Subcutaneous abdominal adipose tissue (tissue), 5 donors: ENCODE measurements at regions not wholly inside any gene's neighbourhood (a gene's known extent, or its start where the extent isn't known, plus 50 kb on each side); places are given as distances from the start of the nearest gene placed in this dataset.

Experiments
- H3K27ac ChIP-seq: one replicate; pipeline ENCODE4 v1.7.0; 2013; ENCODE audit warnings: low read depth, mild to moderate bottlenecking, inconsistent platforms, low read length, moderate library complexity
- H3K27me3 ChIP-seq, 5 donors: one replicate each; pipeline ENCODE4 v1.7.0; 2013; ENCODE audit warnings: low read length in 5 of 5, inconsistent platforms in 1 of 5; ENCODE audit not compliant: control insufficient read depth in 5 of 5, insufficient read depth in 4 of 5
- H3K36me3 ChIP-seq, 5 donors: one replicate each; pipeline ENCODE4 v1.7.0; 2013; ENCODE audit warnings: low read length in 5 of 5; ENCODE audit not compliant: control insufficient read depth in 5 of 5, insufficient read depth in 5 of 5
- H3K4me1 ChIP-seq, 5 donors: one replicate each; pipeline ENCODE4 v1.7.0; 2013; ENCODE audit warnings: low read length in 5 of 5, mild to moderate bottlenecking in 3 of 5, moderate library complexity in 1 of 5; ENCODE audit not compliant: control insufficient read depth in 5 of 5, insufficient read depth in 5 of 5
- H3K4me3 ChIP-seq, 5 donors: one replicate each; pipeline ENCODE4 v1.7.0; 2013; ENCODE audit warnings: low read length in 5 of 5, low read depth in 1 of 5
- H3K9ac ChIP-seq, 5 donors: one replicate each; pipeline ENCODE4 v1.7.0; 2013; ENCODE audit warnings: low read length in 5 of 5, mild to moderate bottlenecking in 4 of 5, moderate library complexity in 3 of 5
- H3K9me3 ChIP-seq, 5 donors: one replicate each; pipeline ENCODE4 v1.7.0; 2013; ENCODE audit warnings: low read length in 5 of 5; ENCODE audit not compliant: control insufficient read depth in 5 of 5
- donor health status: healthy.
- donor health status: healthy.
- donor health status: healthy.
- donor health status: healthy.
- donor health status: healthy.

DNA sequence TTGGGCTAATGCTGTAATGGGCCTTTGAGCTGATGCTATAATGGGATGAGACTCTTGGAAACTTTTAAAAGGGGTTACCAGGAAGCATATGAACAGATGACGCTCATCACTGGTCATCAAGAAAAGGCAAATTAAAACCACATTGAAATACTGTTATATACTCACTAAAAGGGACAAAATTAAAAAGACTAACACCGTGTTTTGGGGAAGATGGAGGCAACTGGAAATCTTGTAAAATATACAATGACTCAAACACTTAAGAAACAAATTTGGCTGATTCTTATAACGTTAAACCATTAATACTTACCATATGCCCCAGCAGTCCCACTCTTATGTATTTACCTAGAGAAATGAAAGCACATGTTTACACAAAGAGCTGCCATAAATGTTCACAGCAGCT is 207.2 kb upstream of the GPRIN3 start:
- Histone ChIP-seq H3K27ac (no peak overlapping the region), H3K9ac (no peak overlapping the region), H3K36me3 (no peaks in the 10 kb centered on the region), H3K4me3 (no peak overlapping the region), H3K4me1 (peaks cover 0 to 3% (median 0%) of the 10 kb centered on the region in 5 donors), H3K9me3 (no peaks in the 10 kb centered on the region), H3K27me3 (no peaks in the 10 kb centered on the region)

DNA sequence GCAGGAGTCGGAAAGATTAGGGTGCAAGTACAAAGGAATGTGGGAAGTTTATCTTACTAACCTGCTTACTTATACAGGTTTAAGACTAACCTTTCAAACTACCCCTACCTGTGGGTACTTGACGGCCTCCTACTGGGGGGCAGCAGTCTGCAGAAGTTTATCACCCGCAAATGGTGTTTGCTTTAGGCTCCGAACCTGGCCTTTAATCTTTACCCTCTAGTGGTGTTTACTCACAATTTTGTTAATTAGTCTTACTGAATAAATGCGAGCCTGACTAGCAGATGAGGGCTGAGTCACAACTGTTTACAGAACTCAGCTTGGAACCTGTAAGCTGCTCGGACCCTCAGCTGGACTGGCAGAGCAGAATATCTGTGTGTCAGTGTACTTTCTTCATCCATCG is 204.2 kb upstream of the GPRIN3 start:
- no peaks in the 10 kb centered on the region for H3K36me3 ChIP-seq
- H3K27ac ChIP-seq = no peak overlapping the region
- no peaks in the 10 kb centered on the region for H3K27me3 ChIP-seq
- peaks cover 0 to 3% (median 0%) of the 10 kb centered on the region in 5 donors for H3K4me1 ChIP-seq
- no peak overlapping the region for H3K4me3 ChIP-seq
- no peaks in the 10 kb centered on the region for H3K9me3 ChIP-seq
- no peak overlapping the region for H3K9ac ChIP-seq

DNA sequence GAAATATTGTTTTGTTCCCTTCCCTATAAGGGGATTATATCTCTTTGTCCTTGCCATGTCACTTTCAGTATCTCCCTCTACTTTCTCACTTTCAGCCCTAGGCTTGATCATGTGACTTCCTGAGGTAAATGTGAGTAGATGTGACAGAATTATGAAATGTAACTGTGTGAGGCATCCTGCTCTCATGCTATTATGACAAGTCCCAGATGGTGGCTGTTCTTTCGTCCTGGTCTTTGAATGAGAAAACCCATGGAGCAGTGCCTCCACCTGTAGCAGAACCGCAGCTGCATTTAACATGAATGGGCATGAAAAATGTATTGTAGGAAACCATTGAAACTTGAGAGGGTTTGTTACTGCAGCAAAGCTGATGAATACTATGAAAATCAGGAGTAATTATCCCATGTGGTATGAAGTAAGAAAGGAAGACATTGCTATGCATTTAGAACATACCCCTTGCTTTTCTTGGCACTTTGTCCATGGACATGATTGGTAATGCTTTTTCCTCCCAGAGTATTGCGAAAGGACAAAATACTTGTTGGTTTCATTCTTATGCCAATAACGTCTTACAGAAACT is 202.2 kb upstream of the GPRIN3 start:
- no peak overlapping the region for H3K9ac ChIP-seq
- H3K9me3 ChIP-seq = no peaks in the 10 kb centered on the region
- H3K27me3 ChIP-seq = no peaks in the 10 kb centered on the region
- no peak overlapping the region for H3K4me3 ChIP-seq
- H3K36me3 ChIP-seq = no peaks in the 10 kb centered on the region
- peaks cover 0 to 3% (median 0%) of the 10 kb centered on the region in 5 donors for H3K4me1 ChIP-seq
- H3K27ac ChIP-seq = no peak overlapping the region

- Histone ChIP-seq H3K36me3 (no peaks in the 10 kb centered on the region), H3K27me3 (no peaks in the 10 kb centered on the region), H3K9ac (no peak overlapping the region), H3K4me3 (no peak overlapping the region), H3K4me1 (peaks cover 0 to 3% (median 0%) of the 10 kb centered on the region in 5 donors), H3K9me3 (no peaks in the 10 kb centered on the region), H3K27ac (no peak overlapping the region)
Observed at GRCh38 chr4:89506866-89507491, 199.4 kb upstream of the GPRIN3 start.

DNA sequence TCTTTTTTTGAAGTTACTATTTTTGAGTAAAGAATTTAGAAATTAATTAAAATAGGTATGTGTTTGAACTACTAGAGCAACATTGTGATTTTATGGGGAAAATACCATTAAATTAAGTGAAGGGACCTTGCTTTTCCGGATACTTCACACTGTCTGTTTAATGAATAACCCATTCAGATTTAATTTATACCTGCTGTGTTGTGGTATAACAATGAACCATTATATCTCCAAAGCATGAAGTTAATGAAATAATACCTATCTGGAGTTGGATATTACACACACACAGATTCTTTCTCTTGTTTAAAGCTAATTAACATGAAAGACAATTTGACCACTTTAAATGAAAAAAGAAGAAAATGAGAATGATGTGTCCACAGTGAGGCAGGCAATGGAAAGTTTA is 195.0 kb upstream of the GPRIN3 start:
- H3K9ac ChIP-seq = no peak overlapping the region
- H3K4me3 ChIP-seq = no peak overlapping the region
- no peaks in the 10 kb centered on the region for H3K4me1 ChIP-seq
- H3K27me3 ChIP-seq = no peaks in the 10 kb centered on the region
- H3K27ac ChIP-seq = no peak overlapping the region
- H3K36me3 ChIP-seq = no peaks in the 10 kb centered on the region
- H3K9me3 ChIP-seq = no peaks in the 10 kb centered on the region

- H3K27me3 ChIP-seq = no peaks in the 10 kb centered on the region
Observed at GRCh38 chr4:89497517-89498308, 190.1 kb upstream of the GPRIN3 start.

GRCh38 chr4:89496851-89497250 is 189.3 kb upstream of the GPRIN3 start:
- no peak overlapping the region for H3K9ac ChIP-seq
- no peak overlapping the region for H3K4me3 ChIP-seq
- no peaks in the 10 kb centered on the region for H3K9me3 ChIP-seq
- H3K4me1 ChIP-seq = no peaks in the 10 kb centered on the region
- no peaks in the 10 kb centered on the region for H3K36me3 ChIP-seq
- H3K27me3 ChIP-seq = no peaks in the 10 kb centered on the region
- no peak overlapping the region for H3K27ac ChIP-seq

More at GRCh38 chr4:89497517-89498308, 190.1 kb upstream of the GPRIN3 start:
- H3K4me1 ChIP-seq = no peaks in the 10 kb centered on the region
- H3K27ac ChIP-seq = no peak overlapping the region
- no peaks in the 10 kb centered on the region for H3K36me3 ChIP-seq
- no peaks in the 10 kb centered on the region for H3K9me3 ChIP-seq
- no peak overlapping the region for H3K4me3 ChIP-seq
- H3K9ac ChIP-seq = no peak overlapping the region

DNA sequence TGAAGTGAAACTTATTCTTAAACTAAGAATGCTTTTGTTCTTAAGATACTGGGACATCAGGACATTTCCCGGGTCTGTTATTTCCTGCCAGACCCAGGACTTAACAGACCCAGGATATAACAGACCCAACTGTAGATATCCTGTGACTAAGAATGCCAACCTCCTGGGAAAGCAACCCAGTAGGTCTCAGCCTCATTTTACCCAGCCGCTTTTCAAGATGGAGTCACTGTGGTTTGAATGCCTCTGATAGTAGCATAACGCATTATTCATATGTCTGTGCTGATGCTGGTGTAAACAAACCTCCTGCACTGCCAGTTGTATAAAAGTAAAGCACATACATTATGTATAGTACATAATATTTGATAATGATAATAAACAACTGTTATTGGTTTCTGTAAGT is 185.8 kb upstream of the GPRIN3 start:
- H3K4me3 ChIP-seq = no peak overlapping the region
- H3K27me3 ChIP-seq = no peaks in the 10 kb centered on the region

DNA sequence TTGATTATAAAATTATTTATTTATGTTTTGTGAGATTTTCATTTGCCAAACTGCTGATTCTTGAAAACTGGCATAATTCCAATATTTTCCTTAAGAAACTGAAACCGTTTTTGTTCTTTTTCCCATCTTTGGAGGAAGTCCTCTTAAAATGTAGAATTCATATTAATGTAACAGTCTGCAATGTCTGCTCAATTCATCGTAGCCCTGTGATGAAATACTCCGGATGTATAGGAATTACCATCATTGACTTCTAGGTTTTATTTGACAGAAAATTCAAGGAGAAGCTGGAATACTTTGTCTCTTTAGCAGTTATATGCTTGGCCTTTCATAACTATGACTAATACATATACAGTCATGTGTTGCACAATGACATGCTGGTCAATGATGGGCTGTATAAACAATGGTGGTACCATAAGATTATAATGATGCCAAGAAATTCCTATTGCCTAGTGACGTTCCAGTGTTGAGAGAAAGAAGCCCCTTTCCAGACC is 185.0 kb upstream of the GPRIN3 start:
- Histone ChIP-seq H3K9me3 (no peaks in the 10 kb centered on the region), H3K27me3 (no peaks in the 10 kb centered on the region), H3K36me3 (no peaks in the 10 kb centered on the region), H3K9ac (no peak overlapping the region), H3K27ac (no peak overlapping the region), H3K4me3 (no peak overlapping the region), H3K4me1 (peaks cover 0 to 5% (median 0%) of the 10 kb centered on the region in 5 donors)

More for the DNA sequence above, 185.8 kb upstream of the GPRIN3 start:
- H3K9me3 ChIP-seq = no peaks in the 10 kb centered on the region
- no peak overlapping the region for H3K9ac ChIP-seq
- H3K27ac ChIP-seq = no peak overlapping the region
- no peaks in the 10 kb centered on the region for H3K36me3 ChIP-seq
- no peaks in the 10 kb centered on the region for H3K4me1 ChIP-seq

DNA sequence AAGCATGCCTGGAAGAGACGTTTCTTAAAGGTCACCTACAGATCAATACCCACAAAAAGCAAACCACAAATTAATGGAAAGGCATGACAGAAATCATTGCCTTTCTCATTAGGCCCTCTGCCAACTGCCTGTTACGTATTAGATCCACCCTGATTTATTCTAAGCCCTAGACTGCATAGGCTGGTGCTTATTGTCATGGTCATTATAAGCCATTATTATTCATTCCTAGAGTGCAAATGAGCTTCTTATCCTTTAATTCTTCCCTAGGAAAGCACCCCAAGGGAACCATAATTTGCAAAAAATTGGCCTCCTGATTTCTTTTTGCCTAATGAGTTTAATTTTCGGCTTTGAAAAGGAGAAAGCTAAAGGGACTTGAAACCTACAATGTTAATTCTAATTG is 184.2 kb upstream of the GPRIN3 start:
- no peaks in the 10 kb centered on the region for H3K9me3 ChIP-seq
- H3K36me3 ChIP-seq = no peaks in the 10 kb centered on the region
- no peak overlapping the region for H3K27ac ChIP-seq
- H3K4me3 ChIP-seq = no peak overlapping the region
- peaks cover 0 to 7% (median 0%) of the 10 kb centered on the region in 5 donors for H3K4me1 ChIP-seq
- H3K27me3 ChIP-seq = no peaks in the 10 kb centered on the region
- no peak overlapping the region for H3K9ac ChIP-seq
